HL-60 (cell line): ENCODE measurements at regions not wholly inside any gene's neighbourhood (a gene's known extent, or its start where the extent isn't known, plus 50 kb on each side); places are given as distances from the start of the nearest gene placed in this dataset.

Experiments used
- DNase-seq, 2 experiments: peaks; one replicate each; pipeline ENCODE4 v3.0.0-alpha.2; 2010 to 2020; ENCODE audit warnings: low read depth in 1 of 2, low spot score in 1 of 2
- H3K27ac ChIP-seq: fragments of 250-450 bp; sonication (Bioruptor Pico); replicated peaks from 2 replicates; pipeline ENCODE4 v1.5.1; 2020; ENCODE audit warnings: mild to moderate bottlenecking, moderate library complexity
- H3K27me3 ChIP-seq: fragments of 250-450 bp; sonication (Bioruptor Pico); 2 replicates; pipeline ENCODE4 v1.5.1; 2021; ENCODE audit warnings: mild to moderate bottlenecking, moderate library complexity; ENCODE audit not compliant: insufficient read depth, poor library complexity, severe bottlenecking
- H3K4me3 ChIP-seq: replicated peaks from 2 replicates; pipeline ENCODE4 v1.5.1; 2011; ENCODE audit warnings: mild to moderate bottlenecking, control low read depth, low read length; ENCODE audit not compliant: insufficient read depth
- GABPA ChIP-seq: IDR thresholded peaks from 2 replicates; pipeline ENCODE4 v1.6.1; 2012; ENCODE audit warnings: low read depth
- POLR2AphosphoS5 ChIP-seq: IDR thresholded peaks from 2 replicates; pipeline ENCODE4 v1.6.1; 2012; ENCODE audit warnings: low read depth
- SPI1 ChIP-seq: IDR thresholded peaks from 2 replicates; pipeline ENCODE4 v1.6.1; 2012; ENCODE audit warnings: low read depth, mild to moderate bottlenecking, borderline replicate concordance
- TF ChIP-seq, protein P1 (sequence below): IDR thresholded peaks from 2 replicates; pipeline ENCODE4 v1.6.1; 2012; ENCODE audit warnings: low read depth; ENCODE audit not compliant: insufficient replicate concordance
- TF ChIP-seq, protein P2 (sequence below): IDR thresholded peaks from one replicate; pipeline ENCODE4 v1.5.1; 2011; ENCODE audit warnings: low read length, control low read depth, inconsistent platforms; ENCODE audit not compliant: insufficient read depth

DNA sequence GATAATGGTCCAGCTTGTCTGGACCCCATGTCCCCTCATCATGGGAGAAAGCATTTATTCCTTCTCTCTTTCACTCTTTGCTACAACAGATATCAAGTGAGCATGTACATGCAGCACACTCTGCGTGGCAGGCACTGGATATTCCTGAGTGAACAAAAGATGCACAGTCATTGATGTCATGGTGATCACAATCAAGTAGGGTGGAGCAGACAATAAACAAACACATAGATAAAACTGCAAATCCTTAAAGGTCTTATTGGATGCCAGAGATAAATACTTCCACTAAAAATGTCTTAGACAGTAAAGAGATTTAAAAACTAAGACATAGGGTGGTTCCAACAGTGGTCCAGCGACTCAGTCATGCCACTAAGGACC is 178.0 kb downstream of the ZC3H11B start:
- Histone ChIP-seq H3K27ac (no peak overlapping the region), H3K27me3 (no peaks in the 10 kb centered on the region), H3K4me3 (no peak overlapping the region)
- no peak for DNase-seq
- TF ChIP-seq, protein P1, sequence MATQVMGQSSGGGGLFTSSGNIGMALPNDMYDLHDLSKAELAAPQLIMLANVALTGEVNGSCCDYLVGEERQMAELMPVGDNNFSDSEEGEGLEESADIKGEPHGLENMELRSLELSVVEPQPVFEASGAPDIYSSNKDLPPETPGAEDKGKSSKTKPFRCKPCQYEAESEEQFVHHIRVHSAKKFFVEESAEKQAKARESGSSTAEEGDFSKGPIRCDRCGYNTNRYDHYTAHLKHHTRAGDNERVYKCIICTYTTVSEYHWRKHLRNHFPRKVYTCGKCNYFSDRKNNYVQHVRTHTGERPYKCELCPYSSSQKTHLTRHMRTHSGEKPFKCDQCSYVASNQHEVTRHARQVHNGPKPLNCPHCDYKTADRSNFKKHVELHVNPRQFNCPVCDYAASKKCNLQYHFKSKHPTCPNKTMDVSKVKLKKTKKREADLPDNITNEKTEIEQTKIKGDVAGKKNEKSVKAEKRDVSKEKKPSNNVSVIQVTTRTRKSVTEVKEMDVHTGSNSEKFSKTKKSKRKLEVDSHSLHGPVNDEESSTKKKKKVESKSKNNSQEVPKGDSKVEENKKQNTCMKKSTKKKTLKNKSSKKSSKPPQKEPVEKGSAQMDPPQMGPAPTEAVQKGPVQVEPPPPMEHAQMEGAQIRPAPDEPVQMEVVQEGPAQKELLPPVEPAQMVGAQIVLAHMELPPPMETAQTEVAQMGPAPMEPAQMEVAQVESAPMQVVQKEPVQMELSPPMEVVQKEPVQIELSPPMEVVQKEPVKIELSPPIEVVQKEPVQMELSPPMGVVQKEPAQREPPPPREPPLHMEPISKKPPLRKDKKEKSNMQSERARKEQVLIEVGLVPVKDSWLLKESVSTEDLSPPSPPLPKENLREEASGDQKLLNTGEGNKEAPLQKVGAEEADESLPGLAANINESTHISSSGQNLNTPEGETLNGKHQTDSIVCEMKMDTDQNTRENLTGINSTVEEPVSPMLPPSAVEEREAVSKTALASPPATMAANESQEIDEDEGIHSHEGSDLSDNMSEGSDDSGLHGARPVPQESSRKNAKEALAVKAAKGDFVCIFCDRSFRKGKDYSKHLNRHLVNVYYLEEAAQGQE: no peak
- TF ChIP-seq GABPA: no peak
- no peak for TF ChIP-seq SPI1

DNA sequence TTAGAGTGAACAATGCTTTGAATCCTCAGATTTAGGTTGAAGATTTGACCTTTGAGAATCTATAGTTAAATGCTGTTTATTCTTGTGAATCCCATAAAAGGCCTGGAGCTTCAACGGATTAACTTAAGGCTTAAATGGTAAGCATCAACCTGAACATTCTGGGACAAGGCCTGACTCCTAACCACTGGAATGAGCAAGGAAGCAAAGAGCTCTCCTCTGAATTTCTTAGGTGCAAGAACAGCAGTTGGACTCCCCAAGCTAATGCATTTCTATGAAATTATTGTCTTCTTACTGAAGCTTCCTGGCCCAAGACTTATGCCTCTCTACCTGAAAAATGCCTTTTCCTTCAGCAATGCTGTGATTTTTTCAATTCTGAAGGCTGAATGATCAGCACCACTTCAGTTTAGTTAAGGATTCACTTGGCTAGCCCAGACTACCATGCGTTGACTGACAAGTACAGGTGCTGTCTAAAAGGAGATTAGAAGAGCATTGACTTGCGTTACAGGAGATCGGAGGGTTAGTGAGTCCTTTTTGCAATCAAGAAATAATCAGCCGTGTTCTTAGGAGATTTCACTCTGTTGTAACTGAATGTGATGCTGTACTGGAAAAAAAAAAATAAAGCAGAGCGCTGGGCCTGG is 178.5 kb downstream of the ZC3H11B start:
- H3K27ac ChIP-seq: no peak overlapping the region
- no peaks in the 10 kb centered on the region for H3K27me3 ChIP-seq
- no peak overlapping the region for H3K4me3 ChIP-seq
- no peak for DNase-seq
- TF ChIP-seq SPI1 (no peak), POLR2AphosphoS5 (no peak), GABPA (no peak)
- TF ChIP-seq, protein P2, sequence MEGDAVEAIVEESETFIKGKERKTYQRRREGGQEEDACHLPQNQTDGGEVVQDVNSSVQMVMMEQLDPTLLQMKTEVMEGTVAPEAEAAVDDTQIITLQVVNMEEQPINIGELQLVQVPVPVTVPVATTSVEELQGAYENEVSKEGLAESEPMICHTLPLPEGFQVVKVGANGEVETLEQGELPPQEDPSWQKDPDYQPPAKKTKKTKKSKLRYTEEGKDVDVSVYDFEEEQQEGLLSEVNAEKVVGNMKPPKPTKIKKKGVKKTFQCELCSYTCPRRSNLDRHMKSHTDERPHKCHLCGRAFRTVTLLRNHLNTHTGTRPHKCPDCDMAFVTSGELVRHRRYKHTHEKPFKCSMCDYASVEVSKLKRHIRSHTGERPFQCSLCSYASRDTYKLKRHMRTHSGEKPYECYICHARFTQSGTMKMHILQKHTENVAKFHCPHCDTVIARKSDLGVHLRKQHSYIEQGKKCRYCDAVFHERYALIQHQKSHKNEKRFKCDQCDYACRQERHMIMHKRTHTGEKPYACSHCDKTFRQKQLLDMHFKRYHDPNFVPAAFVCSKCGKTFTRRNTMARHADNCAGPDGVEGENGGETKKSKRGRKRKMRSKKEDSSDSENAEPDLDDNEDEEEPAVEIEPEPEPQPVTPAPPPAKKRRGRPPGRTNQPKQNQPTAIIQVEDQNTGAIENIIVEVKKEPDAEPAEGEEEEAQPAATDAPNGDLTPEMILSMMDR: no peak
- TF ChIP-seq, protein P1: no peak

DNA sequence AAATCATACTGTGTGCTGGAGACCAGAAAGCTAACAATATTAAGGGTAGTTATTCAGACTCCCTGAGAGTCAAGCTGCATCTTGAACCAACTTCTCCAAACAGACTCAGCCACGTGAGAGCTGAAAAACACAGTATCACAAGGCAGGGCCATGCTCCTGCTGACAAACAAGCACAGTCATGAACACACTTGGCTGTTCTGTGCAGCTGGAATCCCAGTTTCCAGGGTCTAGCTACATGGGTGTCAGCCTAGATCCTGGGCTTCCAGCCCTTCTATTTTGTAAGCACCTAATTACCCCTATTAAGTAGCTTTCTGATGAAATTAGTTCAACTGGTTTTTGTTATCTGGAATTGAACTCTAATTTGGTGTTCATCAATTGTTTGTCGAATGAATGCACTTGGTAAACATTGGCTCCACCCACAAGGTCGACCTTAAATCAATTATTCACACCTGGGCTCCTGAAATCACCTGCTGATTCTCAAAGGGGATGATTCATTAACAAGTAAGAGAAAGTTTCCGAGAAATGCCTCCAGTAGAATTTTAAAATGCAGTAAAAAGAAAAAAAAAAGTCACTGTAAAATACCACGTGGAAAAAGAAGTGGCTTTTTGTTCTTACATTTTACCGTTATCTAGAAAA is 179.3 kb downstream of the ZC3H11B start:
- TF ChIP-seq SPI1: no peak
- TF ChIP-seq GABPA: no peak
- TF ChIP-seq, protein P2: no peak
- TF ChIP-seq, protein P1: no peak
- no peak for TF ChIP-seq POLR2AphosphoS5
- no peak overlapping the region for H3K27ac ChIP-seq
- H3K27me3 ChIP-seq: no peaks in the 10 kb centered on the region
- H3K4me3 ChIP-seq: no peak overlapping the region
- DNase-seq: no peak
